SK-N-SH treated with all-trans-retinoic acid at 6 μM for 48 hours (cell line): ENCODE measurements at regions not wholly inside any gene's neighbourhood (a gene's known extent, or its start where the extent isn't known, plus 50 kb on each side); places are given as distances from the start of the nearest gene placed in this dataset.

Source experiments
- ARNTL ChIP-seq: fragments of 450-650 bp; formaldehyde crosslinking; IDR thresholded peaks from 2 replicates; pipeline ENCODE4 v1.5.0; 2020; ENCODE audit warnings: low read depth, mild to moderate bottlenecking, moderate library complexity, borderline replicate concordance
- BACH2 ChIP-seq: fragments of 250-450 bp; sonication (Bioruptor Pico); IDR thresholded peaks from 2 replicates; pipeline ENCODE4 v1.9.0; 2021; ENCODE audit warnings: mild to moderate bottlenecking, borderline replicate concordance
- CSDC2 ChIP-seq: fragments of 250-450 bp; sonication (Bioruptor Pico); IDR thresholded peaks from 2 replicates; pipeline ENCODE4 v1.5.0; 2020; ENCODE audit warnings: mild to moderate bottlenecking, moderate library complexity
- ESRRG ChIP-seq: fragments of 250-450 bp; sonication (Bioruptor Pico); IDR thresholded peaks from 2 replicates; pipeline ENCODE4 v1.6.1; 2021; ENCODE audit warnings: mild to moderate bottlenecking
- ISL1 ChIP-seq: fragments of 250-450 bp; sonication (Bioruptor Pico); IDR thresholded peaks from 2 replicates; pipeline ENCODE4 v2.1.2; 2022; ENCODE audit warnings: mild to moderate bottlenecking, moderate library complexity
- OSR1 ChIP-seq: fragments of 250-450 bp; sonication (Bioruptor Pico); IDR thresholded peaks from 2 replicates; pipeline ENCODE4 v1.8.0; 2022; ENCODE audit warnings: moderate library complexity, mild to moderate bottlenecking, inconsistent platforms
- RARB ChIP-seq: fragments of 250-450 bp; sonication (Bioruptor Pico); IDR thresholded peaks from 2 replicates; pipeline ENCODE4 v1.8.0; 2021; ENCODE audit warnings: mild to moderate bottlenecking, moderate library complexity
- TOX ChIP-seq: fragments of 250-450 bp; sonication (Bioruptor Pico); IDR thresholded peaks from 2 replicates; pipeline ENCODE4 v1.8.0; 2021; ENCODE audit warnings: mild to moderate bottlenecking, moderate library complexity, borderline replicate concordance
- ZC3H10 ChIP-seq: fragments of 250-450 bp; sonication (Bioruptor Pico); IDR thresholded peaks from 2 replicates; pipeline ENCODE4 v1.5.1; 2021; ENCODE audit warnings: mild to moderate bottlenecking, moderate library complexity
- ZFP3 ChIP-seq: fragments of 250-450 bp; sonication (Bioruptor Pico); IDR thresholded peaks from 2 replicates; pipeline ENCODE4 v1.5.0; 2020; ENCODE audit warnings: mild to moderate bottlenecking, moderate library complexity
- ZNF565 ChIP-seq: fragments of 450-650 bp; formaldehyde crosslinking; conservative IDR thresholded peaks from 2 replicates; pipeline ENCODE4 v1.5.0; 2020; ENCODE audit warnings: low read depth, mild to moderate bottlenecking, moderate library complexity
- ZNF70 ChIP-seq: fragments of 450-650 bp; formaldehyde crosslinking; IDR thresholded peaks from 2 replicates; pipeline ENCODE4 v1.5.0; 2020; ENCODE audit warnings: mild to moderate bottlenecking, moderate library complexity
- ZNF8 ChIP-seq: fragments of 450-650 bp; formaldehyde crosslinking; IDR thresholded peaks from 2 replicates; pipeline ENCODE4 v1.5.0; 2020; ENCODE audit warnings: mild to moderate bottlenecking, moderate library complexity
- TF ChIP-seq, protein P1 (sequence below): fragments of 250-450 bp; sonication (Bioruptor Pico); IDR thresholded peaks from 2 replicates; pipeline ENCODE4 v1.8.0; 2020; ENCODE audit warnings: mild to moderate bottlenecking, moderate library complexity, borderline replicate concordance

DNA sequence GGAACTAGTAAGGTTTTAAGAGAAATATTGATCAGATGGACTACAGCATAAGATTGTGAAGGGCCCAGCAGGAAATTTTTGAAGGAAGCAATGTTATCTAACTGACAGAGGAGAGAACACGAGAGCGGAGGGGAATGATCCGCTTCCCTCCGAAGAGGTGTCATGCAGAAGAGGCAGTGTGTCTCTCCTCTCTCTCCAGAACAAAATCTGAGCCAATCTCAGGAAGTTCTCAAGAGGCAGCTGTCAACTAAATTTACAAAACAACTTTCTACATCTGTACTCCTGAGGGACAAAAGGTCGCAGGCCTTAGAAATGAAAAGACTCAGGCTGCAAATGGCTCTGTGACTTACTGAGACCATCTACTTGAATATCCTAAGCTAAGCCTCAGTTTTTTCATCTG, 224.6 kb upstream of the CDH5 start:
- no peak for TF ChIP-seq BACH2 (CRISPR knock-in tag)
- TF ChIP-seq, protein P1, sequence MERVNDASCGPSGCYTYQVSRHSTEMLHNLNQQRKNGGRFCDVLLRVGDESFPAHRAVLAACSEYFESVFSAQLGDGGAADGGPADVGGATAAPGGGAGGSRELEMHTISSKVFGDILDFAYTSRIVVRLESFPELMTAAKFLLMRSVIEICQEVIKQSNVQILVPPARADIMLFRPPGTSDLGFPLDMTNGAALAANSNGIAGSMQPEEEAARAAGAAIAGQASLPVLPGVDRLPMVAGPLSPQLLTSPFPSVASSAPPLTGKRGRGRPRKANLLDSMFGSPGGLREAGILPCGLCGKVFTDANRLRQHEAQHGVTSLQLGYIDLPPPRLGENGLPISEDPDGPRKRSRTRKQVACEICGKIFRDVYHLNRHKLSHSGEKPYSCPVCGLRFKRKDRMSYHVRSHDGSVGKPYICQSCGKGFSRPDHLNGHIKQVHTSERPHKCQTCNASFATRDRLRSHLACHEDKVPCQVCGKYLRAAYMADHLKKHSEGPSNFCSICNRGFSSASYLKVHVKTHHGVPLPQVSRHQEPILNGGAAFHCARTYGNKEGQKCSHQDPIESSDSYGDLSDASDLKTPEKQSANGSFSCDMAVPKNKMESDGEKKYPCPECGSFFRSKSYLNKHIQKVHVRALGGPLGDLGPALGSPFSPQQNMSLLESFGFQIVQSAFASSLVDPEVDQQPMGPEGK = no peak
- no peak for TF ChIP-seq ISL1
- TF ChIP-seq OSR1 (CRISPR knock-in tag) = no peak
- no peak for TF ChIP-seq ESRRG (CRISPR knock-in tag)
- TF ChIP-seq ZNF8 = no peak
- no peak for TF ChIP-seq RARB (CRISPR knock-in tag)
- TF ChIP-seq ZNF565 (CRISPR knock-in tag) = no peak
- TF ChIP-seq TOX = no peak
- no peak for TF ChIP-seq CSDC2 (CRISPR knock-in tag)
- TF ChIP-seq ARNTL = no peak
- no peak for TF ChIP-seq ZNF70 (CRISPR knock-in tag)
- TF ChIP-seq ZC3H10 (CRISPR knock-in tag) = no peak
- TF ChIP-seq ZFP3 (CRISPR knock-in tag) = no peak
